ENCODE measurements at regions not wholly inside any gene's neighbourhood (a gene's known extent, or its start where the extent isn't known, plus 50 kb on each side); places are given as distances from the start of the nearest gene placed in this dataset.

DNA sequence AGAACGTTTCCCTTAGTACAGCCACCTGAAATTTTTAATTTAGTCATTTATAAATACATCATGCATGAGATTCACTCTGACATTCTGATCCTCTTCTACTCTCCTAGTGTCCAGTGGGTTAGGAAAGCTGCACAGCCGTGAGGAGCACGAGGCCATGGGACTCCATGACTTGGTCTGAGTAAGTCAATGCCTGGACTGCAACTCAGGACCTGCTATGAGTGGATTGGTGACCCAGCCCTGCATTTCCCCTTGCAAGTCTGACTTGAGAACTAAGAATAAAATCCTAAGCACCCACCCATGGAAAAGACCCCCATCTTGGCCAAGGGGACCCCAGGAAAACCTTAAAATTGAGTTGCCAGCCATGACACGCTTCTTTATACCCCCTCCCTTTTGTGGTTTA lies 237.6 kb upstream of the HDAC4 start:
- Histone ChIP-seq H3K4me1 (ENCODE audit: insufficient read depth) (no peaks in the 10 kb centered on the region), H2AFZ (no peak overlapping the region), H3K4me2 (no peak overlapping the region), H3K4me3 (no peak overlapping the region), H4K20me1 (replicated peaks; ENCODE audit: insufficient read depth) (no peaks in the 10 kb centered on the region), H3F3A (replicated peaks; ENCODE audit: low read depth) (no peaks in the 10 kb centered on the region), H3K79me2 (replicated peaks; ENCODE audit: insufficient read depth) (no peaks in the 10 kb centered on the region), H3K9me2 (ENCODE audit: insufficient read depth) (no peaks in the 10 kb centered on the region), H3K27ac (ENCODE audit: low read depth) (no peak overlapping the region), H3K27me3 (ENCODE audit: insufficient read depth) (no peaks in the 10 kb centered on the region), H3K36me3 (ENCODE audit: insufficient read depth) (no peaks in the 10 kb centered on the region)
- Mint-ChIP-seq H3K4me1 (peaks cover 3% of the 10 kb centered on the region; the same call in 2 of the 3 replicates), H3K9me3 (peaks cover 15% of the 10 kb centered on the region), H3K4me3 (no peak overlapping the region), H3K36me3 (ENCODE audit: low read depth) (no peaks in the 10 kb centered on the region), H3K27me3 (ENCODE audit: insufficient read depth, low read depth, poor library complexity) (peaks cover 7% of the 10 kb centered on the region), H3K27ac (no peak overlapping the region)
- TF ChIP-seq EZH2 (IDR thresholded peaks at IDR 0.05; ENCODE audit: low read depth, unreplicated experiment) = no peak
- no peak for TF ChIP-seq ZNF114 (CRISPR knock-in tag; IDR thresholded peaks at IDR 0.05)
- TF ChIP-seq ZNF331 (CRISPR knock-in tag; IDR thresholded peaks at IDR 0.05; ENCODE audit: low read depth) = no peak
- TF ChIP-seq, protein P1, sequence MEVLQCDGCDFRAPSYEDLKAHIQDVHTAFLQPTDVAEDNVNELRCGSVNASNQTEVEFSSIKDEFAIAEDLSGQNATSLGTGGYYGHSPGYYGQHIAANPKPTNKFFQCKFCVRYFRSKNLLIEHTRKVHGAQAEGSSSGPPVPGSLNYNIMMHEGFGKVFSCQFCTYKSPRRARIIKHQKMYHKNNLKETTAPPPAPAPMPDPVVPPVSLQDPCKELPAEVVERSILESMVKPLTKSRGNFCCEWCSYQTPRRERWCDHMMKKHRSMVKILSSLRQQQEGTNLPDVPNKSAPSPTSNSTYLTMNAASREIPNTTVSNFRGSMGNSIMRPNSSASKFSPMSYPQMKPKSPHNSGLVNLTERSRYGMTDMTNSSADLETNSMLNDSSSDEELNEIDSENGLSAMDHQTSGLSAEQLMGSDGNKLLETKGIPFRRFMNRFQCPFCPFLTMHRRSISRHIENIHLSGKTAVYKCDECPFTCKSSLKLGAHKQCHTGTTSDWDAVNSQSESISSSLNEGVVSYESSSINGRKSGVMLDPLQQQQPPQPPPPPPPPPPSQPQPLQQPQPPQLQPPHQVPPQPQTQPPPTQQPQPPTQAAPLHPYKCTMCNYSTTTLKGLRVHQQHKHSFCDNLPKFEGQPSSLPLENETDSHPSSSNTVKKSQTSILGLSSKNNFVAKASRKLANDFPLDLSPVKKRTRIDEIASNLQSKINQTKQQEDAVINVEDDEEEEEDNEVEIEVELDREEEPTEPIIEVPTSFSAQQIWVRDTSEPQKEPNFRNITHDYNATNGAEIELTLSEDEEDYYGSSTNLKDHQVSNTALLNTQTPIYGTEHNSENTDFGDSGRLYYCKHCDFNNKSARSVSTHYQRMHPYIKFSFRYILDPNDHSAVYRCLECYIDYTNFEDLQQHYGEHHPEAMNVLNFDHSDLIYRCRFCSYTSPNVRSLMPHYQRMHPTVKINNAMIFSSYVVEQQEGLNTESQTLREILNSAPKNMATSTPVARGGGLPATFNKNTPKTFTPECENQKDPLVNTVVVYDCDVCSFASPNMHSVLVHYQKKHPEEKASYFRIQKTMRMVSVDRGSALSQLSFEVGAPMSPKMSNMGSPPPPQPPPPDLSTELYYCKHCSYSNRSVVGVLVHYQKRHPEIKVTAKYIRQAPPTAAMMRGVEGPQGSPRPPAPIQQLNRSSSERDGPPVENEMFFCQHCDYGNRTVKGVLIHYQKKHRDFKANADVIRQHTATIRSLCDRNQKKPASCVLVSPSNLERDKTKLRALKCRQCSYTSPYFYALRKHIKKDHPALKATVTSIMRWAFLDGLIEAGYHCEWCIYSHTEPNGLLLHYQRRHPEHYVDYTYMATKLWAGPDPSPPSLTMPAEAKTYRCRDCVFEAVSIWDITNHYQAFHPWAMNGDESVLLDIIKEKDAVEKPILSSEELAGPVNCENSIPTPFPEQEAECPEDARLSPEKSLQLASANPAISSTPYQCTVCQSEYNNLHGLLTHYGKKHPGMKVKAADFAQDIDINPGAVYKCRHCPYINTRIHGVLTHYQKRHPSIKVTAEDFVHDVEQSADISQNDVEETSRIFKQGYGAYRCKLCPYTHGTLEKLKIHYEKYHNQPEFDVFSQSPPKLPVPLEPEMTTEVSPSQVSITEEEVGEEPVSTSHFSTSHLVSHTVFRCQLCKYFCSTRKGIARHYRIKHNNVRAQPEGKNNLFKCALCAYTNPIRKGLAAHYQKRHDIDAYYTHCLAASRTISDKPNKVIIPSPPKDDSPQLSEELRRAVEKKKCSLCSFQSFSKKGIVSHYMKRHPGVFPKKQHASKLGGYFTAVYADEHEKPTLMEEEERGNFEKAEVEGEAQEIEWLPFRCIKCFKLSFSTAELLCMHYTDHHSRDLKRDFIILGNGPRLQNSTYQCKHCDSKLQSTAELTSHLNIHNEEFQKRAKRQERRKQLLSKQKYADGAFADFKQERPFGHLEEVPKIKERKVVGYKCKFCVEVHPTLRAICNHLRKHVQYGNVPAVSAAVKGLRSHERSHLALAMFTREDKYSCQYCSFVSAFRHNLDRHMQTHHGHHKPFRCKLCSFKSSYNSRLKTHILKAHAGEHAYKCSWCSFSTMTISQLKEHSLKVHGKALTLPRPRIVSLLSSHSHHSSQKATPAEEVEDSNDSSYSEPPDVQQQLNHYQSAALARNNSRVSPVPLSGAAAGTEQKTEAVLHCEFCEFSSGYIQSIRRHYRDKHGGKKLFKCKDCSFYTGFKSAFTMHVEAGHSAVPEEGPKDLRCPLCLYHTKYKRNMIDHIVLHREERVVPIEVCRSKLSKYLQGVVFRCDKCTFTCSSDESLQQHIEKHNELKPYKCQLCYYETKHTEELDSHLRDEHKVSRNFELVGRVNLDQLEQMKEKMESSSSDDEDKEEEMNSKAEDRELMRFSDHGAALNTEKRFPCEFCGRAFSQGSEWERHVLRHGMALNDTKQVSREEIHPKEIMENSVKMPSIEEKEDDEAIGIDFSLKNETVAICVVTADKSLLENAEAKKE (CRISPR knock-in tag; IDR thresholded peaks at IDR 0.05) = no peak
- ATAC-seq (no peak), DNase-seq (ENCODE audit: low spot score) (no peak)

DNA sequence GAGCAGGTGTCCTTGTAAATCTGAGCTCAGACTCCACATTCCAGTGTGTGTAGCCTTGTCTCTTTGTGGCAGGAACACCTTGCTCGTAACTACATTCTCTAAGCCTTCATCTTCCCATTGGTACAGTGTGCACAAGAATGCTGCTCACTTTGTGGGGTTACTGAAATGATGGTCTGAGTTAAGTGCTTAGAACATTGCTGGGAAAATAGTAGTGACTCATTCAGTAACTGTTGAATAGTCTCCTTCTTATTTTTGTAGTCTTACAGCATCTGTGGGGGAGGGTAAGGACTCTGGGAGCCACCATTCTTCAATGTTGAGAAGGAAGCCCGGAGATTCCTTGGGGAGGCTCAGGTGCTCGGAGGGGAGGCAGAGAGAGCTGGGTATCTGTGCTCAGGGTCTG lies 236.0 kb upstream of the HDAC4 start:
- peaks cover 9% of the 10 kb centered on the region; the same call in 2 of the 3 replicates for H3K4me1 Mint-ChIP-seq
- H4K20me1 ChIP-seq (replicated peaks; ENCODE audit: insufficient read depth) = no peaks in the 10 kb centered on the region
- no peaks in the 10 kb centered on the region for H3K36me3 ChIP-seq (ENCODE audit: insufficient read depth)
- H3K27me3 Mint-ChIP-seq (ENCODE audit: insufficient read depth, low read depth, poor library complexity) = peaks cover 7% of the 10 kb centered on the region
- H3K9me3 Mint-ChIP-seq = peaks cover 15% of the 10 kb centered on the region
- H3K27ac ChIP-seq (ENCODE audit: low read depth) = no peak overlapping the region
- H3K9me2 ChIP-seq (ENCODE audit: insufficient read depth) = peaks cover 6% of the 10 kb centered on the region; the same call in 1 of the 2 replicates
- no peak overlapping the region for H3K4me2 ChIP-seq
- H3K4me1 ChIP-seq (ENCODE audit: insufficient read depth) = no peaks in the 10 kb centered on the region
- no peak for ATAC-seq
- H3K4me3 ChIP-seq = no peak overlapping the region
- no peak overlapping the region for H3K4me3 Mint-ChIP-seq
- no peaks in the 10 kb centered on the region for H3K36me3 Mint-ChIP-seq (ENCODE audit: low read depth)
- H3K27me3 ChIP-seq (ENCODE audit: insufficient read depth) = no peaks in the 10 kb centered on the region
- no peak for DNase-seq (ENCODE audit: low spot score)
- H2AFZ ChIP-seq = no peak overlapping the region
- no peaks in the 10 kb centered on the region for H3F3A ChIP-seq (replicated peaks; ENCODE audit: low read depth)
- no peaks in the 10 kb centered on the region for H3K79me2 ChIP-seq (replicated peaks; ENCODE audit: insufficient read depth)
- no peak overlapping the region for H3K27ac Mint-ChIP-seq
- TF ChIP-seq STAT1 (IDR thresholded peaks at IDR 0.05; ENCODE audit: unreplicated experiment) (no peak), EZH2 (IDR thresholded peaks at IDR 0.05; ENCODE audit: low read depth, unreplicated experiment) (no peak), CTCF (conservative IDR thresholded peaks at IDR 0.05; ENCODE audit: low read depth in 2 of 2) (no peak), JUNB (IDR thresholded peaks at IDR 0.05; ENCODE audit: unreplicated experiment) (no peak), EZH2phosphoT487 (IDR thresholded peaks at IDR 0.05; ENCODE audit: unreplicated experiment) (no peak)
- TF ChIP-seq, protein P2, sequence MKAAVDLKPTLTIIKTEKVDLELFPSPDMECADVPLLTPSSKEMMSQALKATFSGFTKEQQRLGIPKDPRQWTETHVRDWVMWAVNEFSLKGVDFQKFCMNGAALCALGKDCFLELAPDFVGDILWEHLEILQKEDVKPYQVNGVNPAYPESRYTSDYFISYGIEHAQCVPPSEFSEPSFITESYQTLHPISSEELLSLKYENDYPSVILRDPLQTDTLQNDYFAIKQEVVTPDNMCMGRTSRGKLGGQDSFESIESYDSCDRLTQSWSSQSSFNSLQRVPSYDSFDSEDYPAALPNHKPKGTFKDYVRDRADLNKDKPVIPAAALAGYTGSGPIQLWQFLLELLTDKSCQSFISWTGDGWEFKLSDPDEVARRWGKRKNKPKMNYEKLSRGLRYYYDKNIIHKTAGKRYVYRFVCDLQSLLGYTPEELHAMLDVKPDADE (IDR thresholded peaks at IDR 0.05) = no peak
- TF ChIP-seq, protein P3, sequence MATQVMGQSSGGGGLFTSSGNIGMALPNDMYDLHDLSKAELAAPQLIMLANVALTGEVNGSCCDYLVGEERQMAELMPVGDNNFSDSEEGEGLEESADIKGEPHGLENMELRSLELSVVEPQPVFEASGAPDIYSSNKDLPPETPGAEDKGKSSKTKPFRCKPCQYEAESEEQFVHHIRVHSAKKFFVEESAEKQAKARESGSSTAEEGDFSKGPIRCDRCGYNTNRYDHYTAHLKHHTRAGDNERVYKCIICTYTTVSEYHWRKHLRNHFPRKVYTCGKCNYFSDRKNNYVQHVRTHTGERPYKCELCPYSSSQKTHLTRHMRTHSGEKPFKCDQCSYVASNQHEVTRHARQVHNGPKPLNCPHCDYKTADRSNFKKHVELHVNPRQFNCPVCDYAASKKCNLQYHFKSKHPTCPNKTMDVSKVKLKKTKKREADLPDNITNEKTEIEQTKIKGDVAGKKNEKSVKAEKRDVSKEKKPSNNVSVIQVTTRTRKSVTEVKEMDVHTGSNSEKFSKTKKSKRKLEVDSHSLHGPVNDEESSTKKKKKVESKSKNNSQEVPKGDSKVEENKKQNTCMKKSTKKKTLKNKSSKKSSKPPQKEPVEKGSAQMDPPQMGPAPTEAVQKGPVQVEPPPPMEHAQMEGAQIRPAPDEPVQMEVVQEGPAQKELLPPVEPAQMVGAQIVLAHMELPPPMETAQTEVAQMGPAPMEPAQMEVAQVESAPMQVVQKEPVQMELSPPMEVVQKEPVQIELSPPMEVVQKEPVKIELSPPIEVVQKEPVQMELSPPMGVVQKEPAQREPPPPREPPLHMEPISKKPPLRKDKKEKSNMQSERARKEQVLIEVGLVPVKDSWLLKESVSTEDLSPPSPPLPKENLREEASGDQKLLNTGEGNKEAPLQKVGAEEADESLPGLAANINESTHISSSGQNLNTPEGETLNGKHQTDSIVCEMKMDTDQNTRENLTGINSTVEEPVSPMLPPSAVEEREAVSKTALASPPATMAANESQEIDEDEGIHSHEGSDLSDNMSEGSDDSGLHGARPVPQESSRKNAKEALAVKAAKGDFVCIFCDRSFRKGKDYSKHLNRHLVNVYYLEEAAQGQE (IDR thresholded peaks at IDR 0.05; ENCODE audit: unreplicated experiment) = no peak
